Lung (tissue), 11 donors: ENCODE measurements at regions not wholly inside any gene's neighbourhood (a gene's known extent, or its start where the extent isn't known, plus 50 kb on each side); places are given as distances from the start of the nearest gene placed in this dataset.

Experiments
- ATAC-seq: fragments of 200-7000 bp; cut with Tn5 transposase; one replicate; pipeline ENCODE4 v1.9.1; 2020; ENCODE audit warnings: moderate number of reproducible peaks; ENCODE audit not compliant: insufficient read depth, low FRiP score
- DNase-seq, 3 donors: peaks; one replicate each; pipeline ENCODE4 v3.0.0-alpha.2; 2013 to 2017
- H3K27ac ChIP-seq, 2 donors: one replicate each; pipeline ENCODE4 v1.5.1; 2013; ENCODE audit warnings: mild to moderate bottlenecking in 2 of 2, moderate library complexity in 2 of 2, control low read depth in 1 of 2, inconsistent platforms in 1 of 2, low read depth in 1 of 2, low read length in 1 of 2
- H3K27me3 ChIP-seq, 3 donors: one replicate each; pipeline ENCODE4 v1.5.1; 2013; ENCODE audit warnings: low read length in 2 of 3; ENCODE audit not compliant: control insufficient read depth in 3 of 3, insufficient read depth in 3 of 3
- H3K36me3 ChIP-seq, 4 donors: one replicate each; pipeline ENCODE4 v1.5.1; 2013; ENCODE audit warnings: low read length in 4 of 4, mild to moderate bottlenecking in 1 of 4, moderate library complexity in 1 of 4; ENCODE audit not compliant: control insufficient read depth in 4 of 4, insufficient read depth in 4 of 4
- H3K4me1 ChIP-seq, 5 donors: one replicate each; pipeline ENCODE4 v1.5.1; 2013; ENCODE audit warnings: low read length in 5 of 5, mild to moderate bottlenecking in 2 of 5, moderate library complexity in 1 of 5; ENCODE audit not compliant: control insufficient read depth in 5 of 5, insufficient read depth in 5 of 5
- H3K4me3 ChIP-seq: one replicate; pipeline ENCODE4 v1.5.1; 2013; ENCODE audit warnings: mild to moderate bottlenecking, control low read depth, moderate library complexity
- H3K9ac ChIP-seq, 2 donors: one replicate each; pipeline ENCODE4 v1.5.1; 2013; ENCODE audit warnings: low read length in 2 of 2, control low read depth in 1 of 2; ENCODE audit not compliant: insufficient read depth in 1 of 2
- H3K9me3 ChIP-seq, 4 donors: one replicate each; pipeline ENCODE4 v1.5.1; 2013; ENCODE audit warnings: low read length in 3 of 4, mild to moderate bottlenecking in 1 of 4, moderate library complexity in 1 of 4; ENCODE audit not compliant: control insufficient read depth in 4 of 4, insufficient read depth in 3 of 4
- WGBS, 2 donors: extraction: QIAGEN DNeasy Blood & Tissue Kit; methylation state at CpG; one replicate each; pipeline ENCODE4 v1.1.7; 2013; 5-methylcytosine and 5-hydroxymethylcytosine counted together
- TF ChIP-seq, protein P1 (sequence below): IDR thresholded peaks from 2 replicates; pipeline ENCODE4 v1.5.1; 2012; ENCODE audit warnings: mild to moderate bottlenecking; ENCODE audit errors: control extremely low read depth, extremely low read depth
- donor health status: control.
- donor health status: control.
- donor health status: Bipolar disorder and iron deficiency.
- donor health status: healthy.
- donor health status: DM: yes; HTN: yes; CAD: no.

DNA sequence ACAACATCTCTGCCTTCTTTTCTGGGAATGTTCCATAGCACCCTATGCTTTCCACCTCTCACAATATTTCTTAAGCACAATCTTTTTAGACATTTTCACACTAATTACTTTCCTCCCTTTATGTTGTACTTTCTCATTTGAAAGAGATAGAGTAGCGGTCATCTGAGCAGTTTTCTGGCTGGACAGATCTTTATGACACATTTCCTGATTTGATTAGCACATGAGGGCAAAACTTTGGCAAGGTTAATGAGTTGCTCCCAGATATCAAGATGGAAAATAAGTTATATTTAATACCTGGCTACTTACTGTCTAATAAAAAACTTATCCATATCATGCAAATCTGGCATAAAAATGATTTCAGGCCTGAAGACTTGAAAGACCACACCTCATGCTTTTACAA, 723.9 kb downstream of the SOCS6 start:
- TF ChIP-seq, protein P1, sequence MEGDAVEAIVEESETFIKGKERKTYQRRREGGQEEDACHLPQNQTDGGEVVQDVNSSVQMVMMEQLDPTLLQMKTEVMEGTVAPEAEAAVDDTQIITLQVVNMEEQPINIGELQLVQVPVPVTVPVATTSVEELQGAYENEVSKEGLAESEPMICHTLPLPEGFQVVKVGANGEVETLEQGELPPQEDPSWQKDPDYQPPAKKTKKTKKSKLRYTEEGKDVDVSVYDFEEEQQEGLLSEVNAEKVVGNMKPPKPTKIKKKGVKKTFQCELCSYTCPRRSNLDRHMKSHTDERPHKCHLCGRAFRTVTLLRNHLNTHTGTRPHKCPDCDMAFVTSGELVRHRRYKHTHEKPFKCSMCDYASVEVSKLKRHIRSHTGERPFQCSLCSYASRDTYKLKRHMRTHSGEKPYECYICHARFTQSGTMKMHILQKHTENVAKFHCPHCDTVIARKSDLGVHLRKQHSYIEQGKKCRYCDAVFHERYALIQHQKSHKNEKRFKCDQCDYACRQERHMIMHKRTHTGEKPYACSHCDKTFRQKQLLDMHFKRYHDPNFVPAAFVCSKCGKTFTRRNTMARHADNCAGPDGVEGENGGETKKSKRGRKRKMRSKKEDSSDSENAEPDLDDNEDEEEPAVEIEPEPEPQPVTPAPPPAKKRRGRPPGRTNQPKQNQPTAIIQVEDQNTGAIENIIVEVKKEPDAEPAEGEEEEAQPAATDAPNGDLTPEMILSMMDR = no peak
- H3K9me3 ChIP-seq = peaks cover 0 to 2% (median 0%) of the 10 kb centered on the region in 4 donors
- no peak overlapping the region for H3K9ac ChIP-seq
- H3K4me1 ChIP-seq = no peaks in the 10 kb centered on the region
- H3K27ac ChIP-seq = no peak overlapping the region
- WGBS, 2 donors = 87 to 92% methylated on average over 1 of the region's 1 CpG
- no peak for DNase-seq
- no peaks in the 10 kb centered on the region for H3K27me3 ChIP-seq
- no peak for ATAC-seq
- no peaks in the 10 kb centered on the region for H3K36me3 ChIP-seq
- no peak overlapping the region for H3K4me3 ChIP-seq

DNA sequence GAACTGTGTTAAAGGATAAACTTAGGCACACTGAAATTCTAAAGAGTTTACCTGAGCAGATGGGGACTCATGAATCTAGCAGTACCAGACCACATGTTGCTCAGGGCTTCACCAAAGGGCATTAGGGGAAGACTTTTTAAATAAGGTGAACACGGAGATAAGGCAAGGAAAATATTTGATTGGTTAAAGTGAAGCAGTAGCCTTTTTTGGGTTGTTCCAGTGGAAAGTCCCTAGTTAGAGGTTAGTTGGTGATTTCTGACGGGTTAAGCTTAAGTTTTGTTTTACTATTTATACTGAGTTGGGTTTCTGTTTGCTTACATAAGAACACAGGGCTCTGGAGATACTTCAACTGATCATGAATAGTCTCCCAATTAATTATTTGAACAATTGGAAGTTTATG, 722.5 kb downstream of the SOCS6 start:
- Histone ChIP-seq H3K4me3 (no peak overlapping the region), H3K9me3 (peaks cover 0 to 2% (median 0%) of the 10 kb centered on the region in 4 donors), H3K4me1 (no peaks in the 10 kb centered on the region), H3K36me3 (no peaks in the 10 kb centered on the region), H3K27me3 (no peaks in the 10 kb centered on the region), H3K27ac (no peak overlapping the region), H3K9ac (no peak overlapping the region)
- DNase-seq = no peak
- WGBS, 2 donors = 69 to 75% methylated on average over 2 of the region's 2 CpGs
- TF ChIP-seq, protein P1 = no peak
- no peak for ATAC-seq

DNA sequence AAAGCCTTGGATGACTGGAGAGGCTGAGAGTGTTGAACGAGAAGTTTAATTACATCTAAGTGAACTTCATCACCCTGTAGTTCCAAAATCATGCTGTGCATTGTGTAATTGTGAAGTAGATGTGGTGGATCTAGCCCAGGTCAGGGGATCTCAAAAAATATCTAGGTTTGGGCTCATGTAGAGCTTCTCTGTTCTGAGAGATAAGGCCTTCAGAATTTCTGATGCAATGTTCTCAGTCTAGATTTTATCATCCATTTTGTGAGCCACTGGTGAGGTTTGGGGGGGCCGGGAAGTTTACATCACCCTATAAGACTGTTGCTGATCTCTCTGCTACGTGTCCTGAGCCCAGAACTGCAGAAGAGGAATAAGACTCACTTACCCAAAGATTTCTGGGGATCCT, 719.4 kb downstream of the SOCS6 start:
- Histone ChIP-seq H3K27me3 (no peaks in the 10 kb centered on the region), H3K4me3 (no peak overlapping the region), H3K27ac (no peak overlapping the region), H3K36me3 (no peaks in the 10 kb centered on the region), H3K9ac (no peak overlapping the region), H3K9me3 (no peaks in the 10 kb centered on the region), H3K4me1 (no peaks in the 10 kb centered on the region)
- WGBS, 2 donors = 68 to 74% methylated on average over 3 of the region's 3 CpGs
- no peak for ATAC-seq
- no peak for DNase-seq
- TF ChIP-seq, protein P1 = no peak

DNA sequence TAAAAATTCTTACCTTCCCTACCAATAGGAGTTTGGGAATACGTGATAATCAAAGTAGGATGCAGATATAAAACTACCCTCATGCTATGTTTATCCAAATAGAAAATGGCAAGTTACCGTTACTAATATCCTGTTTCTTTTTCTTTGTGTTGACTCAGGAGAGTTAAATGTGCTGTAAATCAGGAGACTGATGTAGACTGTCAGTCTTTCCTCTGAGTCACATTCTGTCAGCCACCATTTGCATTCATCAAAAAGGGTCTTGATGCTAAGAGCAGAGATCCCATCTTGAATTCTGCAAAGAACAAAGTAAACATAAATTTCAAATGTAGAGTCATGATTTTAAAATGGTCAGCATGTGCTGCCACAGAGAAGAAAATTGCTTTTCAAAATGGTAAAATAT, 712.8 kb downstream of the SOCS6 start:
- ATAC-seq = no peak
- WGBS, 2 donors = 42 to 55% methylated on average over 2 of the region's 2 CpGs
- H3K9me3 ChIP-seq = peaks cover 0 to 2% (median 0%) of the 10 kb centered on the region in 4 donors

More for the DNA sequence above, 712.8 kb downstream of the SOCS6 start:
- DNase-seq = no peak
- Histone ChIP-seq H3K27ac (no peak overlapping the region), H3K9ac (no peak overlapping the region), H3K4me3 (no peak overlapping the region), H3K27me3 (no peaks in the 10 kb centered on the region), H3K4me1 (no peaks in the 10 kb centered on the region), H3K36me3 (no peaks in the 10 kb centered on the region)
- TF ChIP-seq, protein P1 = no peak
